HL-60 (cell line): ENCODE measurements at regions not wholly inside any gene's neighbourhood (a gene's known extent, or its start where the extent isn't known, plus 50 kb on each side); places are given as distances from the start of the nearest gene placed in this dataset.

ENCODE experiments used
- CTCF ChIP-seq: IDR thresholded peaks from one replicate; pipeline ENCODE4 v1.5.1; 2011; ENCODE audit warnings: low read length, control low read depth, inconsistent platforms; ENCODE audit not compliant: insufficient read depth
- POLR2AphosphoS5 ChIP-seq: IDR thresholded peaks from 2 replicates; pipeline ENCODE4 v1.6.1; 2012; ENCODE audit warnings: low read depth
- SPI1 ChIP-seq: IDR thresholded peaks from 2 replicates; pipeline ENCODE4 v1.6.1; 2012; ENCODE audit warnings: low read depth, mild to moderate bottlenecking, borderline replicate concordance

DNA sequence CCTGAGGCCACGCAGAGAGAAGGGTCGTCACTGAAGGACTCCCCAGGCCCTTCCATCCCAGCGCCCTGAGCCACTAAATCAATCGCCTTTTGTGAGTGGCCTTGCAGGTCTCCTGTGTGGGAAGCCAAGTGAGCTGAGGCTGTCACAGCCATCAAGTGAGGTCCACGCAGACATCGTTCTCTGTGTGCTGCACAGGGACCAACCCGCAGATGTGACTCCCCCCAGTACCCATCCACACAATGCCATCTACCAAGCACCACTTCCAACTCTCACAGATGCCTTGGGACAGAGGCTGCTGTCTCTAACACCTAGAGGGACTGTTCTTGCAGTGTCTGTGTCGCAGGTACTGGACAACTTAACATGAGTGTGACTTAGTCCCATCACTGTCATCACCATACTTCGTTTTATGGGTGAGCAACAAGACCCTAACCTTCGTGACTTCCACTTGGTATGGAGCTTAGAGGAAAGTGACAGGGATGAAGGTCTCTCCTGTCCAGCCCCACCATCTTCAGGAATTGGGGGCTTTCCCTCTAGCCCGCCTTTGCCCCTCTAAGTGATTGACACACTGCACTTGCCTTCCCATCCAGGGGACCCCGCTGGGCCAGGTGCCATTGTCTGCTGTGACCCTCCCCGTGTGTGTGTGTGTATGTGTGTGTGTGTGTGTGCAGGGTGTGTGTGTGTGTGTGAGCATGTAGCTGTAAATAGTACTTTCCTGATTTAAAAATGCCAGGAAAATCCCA is 51.4 kb upstream of the TMEM72 start:
- no peak for TF ChIP-seq CTCF
- no peak for TF ChIP-seq SPI1
- TF ChIP-seq POLR2AphosphoS5, result no peak
